ENCODE measurements at regions not wholly inside any gene's neighbourhood (a gene's known extent, or its start where the extent isn't known, plus 50 kb on each side); places are given as distances from the start of the nearest gene placed in this dataset.

DNA sequence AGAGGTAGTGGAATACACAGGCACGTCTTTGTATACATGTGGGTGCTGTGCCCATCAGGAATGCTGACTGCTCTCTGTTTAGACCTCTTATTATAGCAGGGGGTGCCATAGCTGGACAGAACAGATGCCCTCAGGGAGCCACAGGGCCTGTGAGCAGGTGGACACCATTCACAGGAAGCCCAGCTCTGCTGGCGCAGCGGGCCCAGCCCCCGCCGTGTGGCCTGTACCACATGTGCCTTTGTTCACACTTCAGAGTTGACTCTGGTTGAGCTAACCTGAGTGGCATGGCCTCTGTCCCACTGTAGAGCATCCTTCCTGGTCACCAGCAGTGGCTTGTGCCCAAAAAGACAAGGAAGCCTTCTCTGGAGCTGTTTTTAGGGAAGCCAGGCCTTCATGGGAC is 730.9 kb upstream of the ID2 start:
- no peak overlapping the region for H3K4me3 ChIP-seq (ENCODE audit: low read depth, low read length)
- no peak for DNase-seq (ENCODE audit: low read depth)
- TF ChIP-seq, protein P1, sequence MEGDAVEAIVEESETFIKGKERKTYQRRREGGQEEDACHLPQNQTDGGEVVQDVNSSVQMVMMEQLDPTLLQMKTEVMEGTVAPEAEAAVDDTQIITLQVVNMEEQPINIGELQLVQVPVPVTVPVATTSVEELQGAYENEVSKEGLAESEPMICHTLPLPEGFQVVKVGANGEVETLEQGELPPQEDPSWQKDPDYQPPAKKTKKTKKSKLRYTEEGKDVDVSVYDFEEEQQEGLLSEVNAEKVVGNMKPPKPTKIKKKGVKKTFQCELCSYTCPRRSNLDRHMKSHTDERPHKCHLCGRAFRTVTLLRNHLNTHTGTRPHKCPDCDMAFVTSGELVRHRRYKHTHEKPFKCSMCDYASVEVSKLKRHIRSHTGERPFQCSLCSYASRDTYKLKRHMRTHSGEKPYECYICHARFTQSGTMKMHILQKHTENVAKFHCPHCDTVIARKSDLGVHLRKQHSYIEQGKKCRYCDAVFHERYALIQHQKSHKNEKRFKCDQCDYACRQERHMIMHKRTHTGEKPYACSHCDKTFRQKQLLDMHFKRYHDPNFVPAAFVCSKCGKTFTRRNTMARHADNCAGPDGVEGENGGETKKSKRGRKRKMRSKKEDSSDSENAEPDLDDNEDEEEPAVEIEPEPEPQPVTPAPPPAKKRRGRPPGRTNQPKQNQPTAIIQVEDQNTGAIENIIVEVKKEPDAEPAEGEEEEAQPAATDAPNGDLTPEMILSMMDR (conservative IDR thresholded peaks at IDR 0.05; ENCODE audit: low read depth, low read length) = no peak

DNA sequence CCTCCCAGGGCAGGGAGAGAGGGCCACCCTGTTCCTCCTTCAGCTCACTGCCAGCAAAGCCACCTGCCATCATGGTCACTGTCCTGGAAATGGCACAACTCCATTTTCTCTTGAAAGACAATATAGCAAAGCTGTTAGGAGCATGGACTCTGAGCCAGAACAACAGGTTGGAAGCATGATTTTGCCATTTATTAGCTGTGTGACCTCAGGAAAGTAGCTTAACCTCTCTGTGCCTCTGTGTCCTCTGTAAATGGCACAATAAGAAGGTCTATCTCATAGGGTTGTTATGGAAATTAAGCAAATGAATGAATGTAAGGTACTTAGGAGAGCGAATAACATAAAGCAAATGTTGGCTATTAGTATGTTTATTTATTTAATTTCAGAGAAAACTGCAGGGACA is 730.4 kb upstream of the ID2 start:
- TF ChIP-seq, protein P1 (conservative IDR thresholded peaks at IDR 0.05; ENCODE audit: low read depth, low read length) = no peak
- DNase-seq (ENCODE audit: low read depth) = no peak
- H3K4me3 ChIP-seq (ENCODE audit: low read depth, low read length) = no peak overlapping the region

DNA sequence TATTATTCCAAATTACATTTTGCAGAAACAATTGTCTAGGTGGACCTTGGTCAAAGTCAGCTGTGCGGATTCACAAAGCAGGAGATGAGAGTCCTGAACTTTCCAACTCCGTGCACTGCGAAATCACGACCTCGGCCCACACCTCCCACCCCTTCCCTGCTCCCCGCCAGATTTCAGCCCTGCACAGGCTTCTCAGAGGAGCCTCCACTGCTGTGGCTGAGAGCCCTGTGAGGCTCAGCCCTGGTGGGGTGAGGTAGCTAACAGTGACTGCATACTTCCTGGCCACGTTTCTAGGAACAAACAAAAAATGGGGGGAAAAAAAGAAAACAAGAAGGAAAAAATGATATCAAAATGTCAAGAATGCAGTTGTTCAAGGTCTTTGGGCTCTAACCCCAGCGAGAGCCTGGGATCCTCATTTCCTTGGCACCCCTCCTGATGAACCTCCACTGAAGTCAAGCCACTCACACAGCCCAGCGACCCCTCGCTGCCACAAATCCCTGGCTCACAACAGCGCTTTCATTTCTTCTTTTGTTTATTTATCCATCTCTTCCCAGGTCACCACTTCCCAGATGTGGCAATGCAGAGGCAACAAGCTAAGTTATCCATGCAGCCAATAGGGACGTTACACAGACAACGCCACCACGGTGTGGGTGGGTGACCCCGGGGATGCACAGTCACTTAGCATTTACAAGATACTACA is 729.7 kb upstream of the ID2 start:
- no peak overlapping the region for H3K4me3 ChIP-seq (ENCODE audit: low read depth, low read length)
- TF ChIP-seq, protein P1 (conservative IDR thresholded peaks at IDR 0.05; ENCODE audit: low read depth, low read length) = no peak
- no peak for DNase-seq (ENCODE audit: low read depth)

DNA sequence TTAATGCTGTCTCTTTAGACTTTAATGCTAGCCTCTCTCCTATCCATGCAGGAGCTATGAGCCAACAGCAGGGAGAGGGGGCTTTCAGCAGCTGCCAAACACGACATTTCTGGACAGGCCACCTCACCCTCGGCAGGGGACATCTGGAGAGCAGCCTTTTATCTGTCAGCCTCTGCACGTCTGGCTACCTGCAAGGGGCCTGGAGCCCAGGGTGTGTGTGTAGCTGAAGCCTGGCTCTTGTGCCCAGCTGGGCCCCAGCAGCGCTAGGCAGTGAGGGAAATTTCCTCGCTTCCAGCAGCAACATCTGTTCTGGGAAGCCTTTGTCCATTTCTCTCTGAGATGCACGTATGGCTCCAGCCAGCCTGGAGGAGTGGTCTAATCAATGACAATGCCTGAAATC is 728.7 kb upstream of the ID2 start:
- DNase-seq (ENCODE audit: low read depth) = no peak
- H3K4me3 ChIP-seq (ENCODE audit: low read depth, low read length) = no peak overlapping the region
- TF ChIP-seq, protein P1 (conservative IDR thresholded peaks at IDR 0.05; ENCODE audit: low read depth, low read length) = no peak

DNA sequence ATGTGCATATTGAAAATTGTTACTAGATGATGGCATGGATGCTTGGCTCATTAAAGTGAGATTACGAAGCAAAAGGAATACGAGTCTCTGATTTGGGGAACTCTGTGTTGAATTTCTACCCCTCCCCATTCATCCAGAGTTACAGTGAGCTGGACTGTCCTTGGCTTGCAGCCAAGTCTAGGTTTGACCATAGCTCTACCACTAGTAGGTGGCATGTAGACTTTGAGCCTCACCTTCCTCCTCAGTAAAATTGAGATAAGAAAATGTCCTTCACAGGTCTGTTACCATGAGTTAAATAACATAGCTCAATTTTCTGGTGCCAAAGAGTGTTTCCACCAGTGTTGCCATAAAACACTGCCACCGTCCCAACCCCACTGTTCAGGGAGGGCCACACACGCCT is 727.6 kb upstream of the ID2 start:
- H3K4me3 ChIP-seq (ENCODE audit: low read depth, low read length) = no peak overlapping the region
- no peak for DNase-seq (ENCODE audit: low read depth)
- TF ChIP-seq, protein P1 (conservative IDR thresholded peaks at IDR 0.05; ENCODE audit: low read depth, low read length) = no peak

DNA sequence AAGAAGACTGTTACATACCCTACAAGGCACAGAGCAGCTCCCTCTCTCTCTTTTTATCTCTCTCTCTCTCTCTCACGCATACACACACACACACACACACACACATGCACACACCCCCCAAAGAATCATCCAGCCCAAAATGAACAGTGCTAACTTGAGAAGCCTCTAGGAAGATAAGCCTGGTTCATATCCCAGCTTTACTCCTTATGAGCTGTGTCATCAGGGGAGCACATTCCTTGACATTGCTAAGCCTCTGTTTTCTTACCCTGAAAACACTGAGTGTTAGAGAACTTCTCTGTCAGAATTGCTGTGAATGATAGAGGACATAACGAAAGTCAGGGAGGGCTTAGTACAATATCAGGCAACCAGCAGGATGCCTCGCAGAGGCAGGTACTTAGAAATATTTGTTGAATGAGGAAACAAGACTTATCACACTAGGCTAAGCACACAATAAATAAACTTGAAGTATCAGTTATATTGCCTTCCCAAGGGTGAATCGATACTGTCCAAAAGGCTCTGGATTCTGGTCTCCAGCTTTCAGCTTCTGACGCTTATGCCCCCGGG is 725.6 kb upstream of the ID2 start:
- no peak overlapping the region for H3K4me3 ChIP-seq (ENCODE audit: low read depth, low read length)
- TF ChIP-seq, protein P1 (conservative IDR thresholded peaks at IDR 0.05; ENCODE audit: low read depth, low read length) = no peak
- no peak for DNase-seq (ENCODE audit: low read depth)

DNA sequence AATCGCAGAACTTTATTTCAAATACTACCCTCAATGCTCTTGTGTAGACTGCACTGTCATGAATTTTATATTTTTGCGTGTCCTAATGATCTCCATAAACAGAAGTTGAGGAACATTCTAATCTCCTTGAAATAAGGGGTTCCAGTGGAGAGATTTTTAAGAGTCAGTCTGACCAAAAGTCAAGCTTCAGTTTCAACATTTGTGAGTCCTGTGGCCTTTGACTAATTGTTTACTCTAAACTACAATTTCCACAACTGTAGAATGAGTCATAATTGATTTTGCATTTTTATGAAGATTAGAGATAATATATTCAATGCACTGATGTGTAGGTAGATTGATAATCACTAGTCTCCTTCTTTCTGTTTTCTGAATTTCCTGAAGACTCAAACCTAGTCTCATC is 720.3 kb upstream of the ID2 start:
- TF ChIP-seq, protein P1 (conservative IDR thresholded peaks at IDR 0.05; ENCODE audit: low read depth, low read length) = no peak
- H3K4me3 ChIP-seq (ENCODE audit: low read depth, low read length) = no peak overlapping the region
- DNase-seq (ENCODE audit: low read depth) = no peak

Data from epithelial cell of proximal tubule (primary cell).